Sigmoid colon (tissue), 6 donors: ENCODE measurements at regions not wholly inside any gene's neighbourhood (a gene's known extent, or its start where the extent isn't known, plus 50 kb on each side); places are given as distances from the start of the nearest gene placed in this dataset.

Source experiments
- DNase-seq: peaks from one replicate; pipeline ENCODE4 v3.0.0-alpha.2; 2019
- H3K27ac ChIP-seq, 4 donors: fragments of 200-600 bp; sonication (generic); one replicate each; pipeline ENCODE4 v1.5.1; 2016 to 2019; ENCODE audit warnings: mild to moderate bottlenecking in 1 of 4
- H3K27me3 ChIP-seq, 3 donors: fragments of 200-600 bp; sonication (generic); one replicate each; pipeline ENCODE4 v1.5.1; 2019; ENCODE audit warnings: mild to moderate bottlenecking in 1 of 3
- H3K36me3 ChIP-seq, 4 donors: fragments of 200-600 bp; sonication (generic); one replicate each; pipeline ENCODE4 v1.5.1; 2016 to 2019
- H3K4me1 ChIP-seq, 4 donors: fragments of 200-600 bp; sonication (generic); one replicate each; pipeline ENCODE4 v1.5.1; 2017 to 2019
- H3K4me3 ChIP-seq, 4 donors: fragments of 200-600 bp; sonication (generic); one replicate each; pipeline ENCODE4 v1.5.1; 2017 to 2019; ENCODE audit warnings: mild to moderate bottlenecking in 2 of 4, moderate library complexity in 1 of 4
- H3K9me3 ChIP-seq, 4 donors: fragments of 200-600 bp in 3 of 4; sonication (generic) in 3 of 4; one replicate each; pipeline versions ENCODE4 v1.5.1 to v1.6.1; 2013 to 2019
- EP300 ChIP-seq, 4 donors: sonication (generic); formaldehyde crosslinking; IDR thresholded peaks; one replicate each; pipeline ENCODE4 v1.6.1; 2017; ENCODE audit warnings: antibody characterized with exemption in 4 of 4
- POLR2A ChIP-seq, 2 donors: fragments of 450-650 bp; IDR thresholded peaks; one replicate each; pipeline ENCODE4 v1.6.1; 2016; ENCODE audit warnings: antibody characterized with exemption in 2 of 2, mild to moderate bottlenecking in 2 of 2, moderate library complexity in 2 of 2
- POLR2AphosphoS5 ChIP-seq, 4 donors: sonication (generic); formaldehyde crosslinking; IDR thresholded peaks; one replicate each; pipeline ENCODE4 v1.6.1; 2017; ENCODE audit warnings: antibody characterized with exemption in 4 of 4
- WGBS, 2 donors: extraction: QIAGEN DNeasy Blood & Tissue Kit; methylation state at CpG; one replicate each; pipeline ENCODE4 v1.1.7; 2013; 5-methylcytosine and 5-hydroxymethylcytosine counted together
- intact Hi-C: fragments of 100-400 bp; cut with DNase I; formaldehyde crosslinking; loops from one replicate; pipeline ENCODE4 v1.15.1; 2023
- TF ChIP-seq, protein P1 (sequence below), 4 experiments: fragments of 450-650 bp in 3 of 4; fragments of 200-600 bp in 1 of 4; IDR thresholded peaks; one replicate each; pipeline ENCODE4 v1.5.1; 2016 to 2019; ENCODE audit warnings: antibody characterized with exemption in 4 of 4, mild to moderate bottlenecking in 3 of 4, moderate library complexity in 2 of 4
- donor health status: healthy with polysubstance abuse.
- donor health status: healthy.

DNA sequence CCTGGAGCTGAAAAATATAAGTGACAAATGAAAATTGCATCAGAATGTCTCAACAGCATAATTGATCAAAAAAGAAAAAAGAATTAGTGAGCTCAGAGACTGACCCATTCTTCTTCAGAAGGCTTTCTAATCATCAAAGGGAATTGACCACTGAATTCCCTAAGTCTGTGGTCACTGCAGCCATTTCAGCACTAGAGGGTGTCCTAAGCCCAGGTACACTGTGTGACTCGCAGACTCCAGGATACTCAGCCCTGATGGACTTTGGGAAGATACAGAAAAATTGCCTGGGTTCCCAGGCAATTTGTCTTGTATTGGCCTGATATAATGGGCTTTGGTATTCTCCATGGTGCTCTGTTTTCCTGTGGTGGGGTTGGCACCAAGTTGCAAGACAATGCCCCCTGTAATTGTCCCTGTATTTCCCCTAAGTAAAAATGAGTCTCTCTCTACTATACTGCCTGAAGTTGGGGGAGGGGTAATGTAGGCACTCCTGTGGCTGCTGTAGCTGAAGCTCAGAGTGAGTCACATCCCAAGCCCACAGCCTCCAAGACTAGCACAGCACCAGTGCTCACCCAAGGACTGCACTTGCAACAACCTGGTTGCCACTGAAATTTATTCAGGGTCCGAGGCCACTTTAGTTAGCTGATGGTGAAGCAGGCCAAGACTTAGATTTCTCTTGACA lies 256.0 kb upstream of the STAC start:
- Histone ChIP-seq H3K4me3 (no peak overlapping the region), H3K27me3 (no peaks in the 10 kb centered on the region), H3K9me3 (peaks cover 0 to 2% (median 0%) of the 10 kb centered on the region in 4 donors), H3K36me3 (no peaks in the 10 kb centered on the region), H3K4me1 (no peaks in the 10 kb centered on the region), H3K27ac (no peak overlapping the region)
- intact Hi-C loops: loop anchor here (5.0 kb wide), 1 partner anchor 578 kb away; no protein-coding TSS in a partner anchor
- TF ChIP-seq POLR2AphosphoS5 (IDR thresholded peaks at IDR 0.05): no peak
- no peak for TF ChIP-seq EP300 (IDR thresholded peaks at IDR 0.05)
- no peak for TF ChIP-seq POLR2A (IDR thresholded peaks at IDR 0.05)
- TF ChIP-seq, protein P1, sequence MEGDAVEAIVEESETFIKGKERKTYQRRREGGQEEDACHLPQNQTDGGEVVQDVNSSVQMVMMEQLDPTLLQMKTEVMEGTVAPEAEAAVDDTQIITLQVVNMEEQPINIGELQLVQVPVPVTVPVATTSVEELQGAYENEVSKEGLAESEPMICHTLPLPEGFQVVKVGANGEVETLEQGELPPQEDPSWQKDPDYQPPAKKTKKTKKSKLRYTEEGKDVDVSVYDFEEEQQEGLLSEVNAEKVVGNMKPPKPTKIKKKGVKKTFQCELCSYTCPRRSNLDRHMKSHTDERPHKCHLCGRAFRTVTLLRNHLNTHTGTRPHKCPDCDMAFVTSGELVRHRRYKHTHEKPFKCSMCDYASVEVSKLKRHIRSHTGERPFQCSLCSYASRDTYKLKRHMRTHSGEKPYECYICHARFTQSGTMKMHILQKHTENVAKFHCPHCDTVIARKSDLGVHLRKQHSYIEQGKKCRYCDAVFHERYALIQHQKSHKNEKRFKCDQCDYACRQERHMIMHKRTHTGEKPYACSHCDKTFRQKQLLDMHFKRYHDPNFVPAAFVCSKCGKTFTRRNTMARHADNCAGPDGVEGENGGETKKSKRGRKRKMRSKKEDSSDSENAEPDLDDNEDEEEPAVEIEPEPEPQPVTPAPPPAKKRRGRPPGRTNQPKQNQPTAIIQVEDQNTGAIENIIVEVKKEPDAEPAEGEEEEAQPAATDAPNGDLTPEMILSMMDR (IDR thresholded peaks at IDR 0.05): no peak
- WGBS, 2 donors: 63 to 77% methylated on average over 2 of the region's 2 CpGs
- no peak for DNase-seq

DNA sequence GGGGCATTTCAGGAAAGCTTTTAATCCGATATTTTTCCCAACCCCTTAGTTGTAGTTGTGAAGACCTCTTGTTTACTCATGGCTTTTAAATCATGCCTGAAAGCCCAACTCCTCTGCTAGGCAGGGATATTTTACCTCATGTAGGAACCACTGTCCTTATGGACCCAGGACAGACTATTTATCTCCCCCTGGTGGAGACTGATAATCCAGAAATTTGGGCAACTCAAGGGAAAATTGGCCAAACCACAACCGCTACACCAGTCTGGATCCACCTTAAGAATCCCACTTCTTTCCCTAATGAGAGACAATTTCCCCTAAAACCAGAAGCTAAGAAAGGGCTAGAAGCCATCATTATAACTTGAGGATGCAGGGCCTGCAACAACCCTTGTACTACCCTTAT lies 248.1 kb upstream of the STAC start:
- Histone ChIP-seq H3K27ac (no peak overlapping the region), H3K9me3 (no peaks in the 10 kb centered on the region), H3K4me1 (no peaks in the 10 kb centered on the region), H3K36me3 (no peaks in the 10 kb centered on the region), H3K27me3 (no peaks in the 10 kb centered on the region), H3K4me3 (no peak overlapping the region)
- no peak for DNase-seq
- TF ChIP-seq POLR2A (IDR thresholded peaks at IDR 0.05): no peak
- intact Hi-C loops: no loop called here
- WGBS, 2 donors: 92 to 93% methylated on average over 2 of the region's 2 CpGs

DNA sequence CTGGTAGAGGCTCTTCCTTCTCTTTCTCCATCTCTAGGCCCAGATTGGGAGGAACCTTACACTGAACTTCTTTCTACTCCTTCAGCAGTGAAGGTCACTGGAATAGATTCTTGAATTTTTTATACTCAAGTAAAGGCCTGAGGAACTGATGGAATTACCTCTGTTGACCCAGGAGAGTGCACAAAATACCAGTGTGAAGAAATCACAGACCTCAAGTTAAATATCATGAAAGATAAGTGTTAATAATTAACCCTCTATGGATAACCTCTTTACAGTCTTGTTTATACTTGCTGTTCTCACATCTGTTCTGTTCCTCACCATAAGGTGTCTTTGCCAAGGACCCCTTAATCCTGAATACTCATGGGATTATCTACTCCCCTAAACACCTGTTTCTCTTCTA lies 244.4 kb upstream of the STAC start:
- no peak overlapping the region for H3K4me3 ChIP-seq
- intact Hi-C loops: no loop called here

DNA sequence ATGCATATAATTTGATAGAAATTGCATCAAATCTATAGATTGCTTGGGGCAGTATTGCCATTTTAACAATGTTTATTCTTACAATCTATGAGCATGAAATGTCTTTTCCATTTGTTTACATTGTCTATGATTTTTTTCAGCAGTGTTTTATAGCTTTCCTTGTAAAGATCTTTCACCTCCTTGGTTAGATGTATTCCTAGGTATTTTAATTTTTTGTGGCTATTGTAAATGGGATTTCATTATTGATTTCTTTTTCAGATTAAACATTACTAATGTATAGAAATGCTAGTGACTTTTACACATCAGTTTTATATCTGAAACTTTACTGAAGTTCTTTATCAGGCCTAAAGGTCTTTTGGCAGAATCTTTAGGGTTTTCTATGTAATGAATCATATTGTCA lies 237.6 kb upstream of the STAC start:
- no peak for DNase-seq
- TF ChIP-seq, protein P1 (IDR thresholded peaks at IDR 0.05): no peak
- TF ChIP-seq POLR2A (IDR thresholded peaks at IDR 0.05): no peak
- TF ChIP-seq EP300 (IDR thresholded peaks at IDR 0.05): no peak
- TF ChIP-seq POLR2AphosphoS5 (IDR thresholded peaks at IDR 0.05): no peak
- H3K36me3 ChIP-seq: no peaks in the 10 kb centered on the region
- H3K4me1 ChIP-seq: no peaks in the 10 kb centered on the region
- no peaks in the 10 kb centered on the region for H3K9me3 ChIP-seq
- no peak overlapping the region for H3K27ac ChIP-seq
- no peaks in the 10 kb centered on the region for H3K27me3 ChIP-seq
- intact Hi-C loops: no loop called here
- H3K4me3 ChIP-seq: no peak overlapping the region

More for the DNA sequence above, 244.4 kb upstream of the STAC start:
- no peaks in the 10 kb centered on the region for H3K9me3 ChIP-seq
- H3K36me3 ChIP-seq: no peaks in the 10 kb centered on the region
- no peaks in the 10 kb centered on the region for H3K27me3 ChIP-seq
- no peak for DNase-seq
- no peaks in the 10 kb centered on the region for H3K4me1 ChIP-seq
- no peak overlapping the region for H3K27ac ChIP-seq
- no peak for TF ChIP-seq POLR2AphosphoS5 (IDR thresholded peaks at IDR 0.05)
- no peak for TF ChIP-seq EP300 (IDR thresholded peaks at IDR 0.05)
- TF ChIP-seq, protein P1 (IDR thresholded peaks at IDR 0.05): no peak
- TF ChIP-seq POLR2A (IDR thresholded peaks at IDR 0.05): no peak

DNA sequence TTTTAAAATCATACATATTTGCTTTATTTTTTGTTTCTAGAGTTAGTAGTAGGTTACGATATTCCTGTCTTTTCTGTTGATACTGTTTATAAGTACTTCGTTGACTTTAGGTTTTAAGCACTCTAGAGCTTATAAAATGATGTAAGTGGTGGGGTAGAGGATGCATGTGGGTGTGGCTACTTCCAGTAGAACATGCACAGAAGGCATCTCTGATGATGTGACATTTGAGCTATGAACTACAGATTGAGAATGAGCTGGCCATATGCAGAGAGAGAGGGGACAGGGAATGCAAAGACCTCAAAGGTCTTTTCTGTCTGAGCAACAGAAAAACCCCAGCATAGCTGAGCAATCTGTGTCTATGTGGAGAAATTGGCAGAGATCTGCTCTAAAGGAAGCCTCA lies 233.9 kb upstream of the STAC start:
- no peak overlapping the region for H3K27ac ChIP-seq
- DNase-seq: no peak
- no peak overlapping the region for H3K4me3 ChIP-seq
- peaks cover 0 to 2% (median 0%) of the 10 kb centered on the region in 4 donors for H3K9me3 ChIP-seq
- no peaks in the 10 kb centered on the region for H3K36me3 ChIP-seq
- no peaks in the 10 kb centered on the region for H3K4me1 ChIP-seq
- 65 to 70% methylated on average over 2 of the region's 2 CpGs for WGBS, 2 donors
- no peaks in the 10 kb centered on the region for H3K27me3 ChIP-seq
- intact Hi-C loops: no loop called here
- no peak for TF ChIP-seq POLR2AphosphoS5 (IDR thresholded peaks at IDR 0.05)
- TF ChIP-seq POLR2A (IDR thresholded peaks at IDR 0.05): no peak
